Head of caudate nucleus (tissue), 42 donors: ENCODE measurements at regions not wholly inside any gene's neighbourhood (a gene's known extent, or its start where the extent isn't known, plus 50 kb on each side); places are given as distances from the start of the nearest gene placed in this dataset.

Experiments
- DNase-seq, 42 donors: peaks; one replicate each; pipeline versions ENCODE4 v3.0.0 to v3.0.0-alpha.2; 2020 to 2021; ENCODE audit warnings: mixed read lengths in 7 of 42
- intact Hi-C: fragments of 100-400 bp; cut with DNase I; formaldehyde crosslinking; loops from one replicate; pipeline ENCODE4 v1.15.0; 2022

DNA sequence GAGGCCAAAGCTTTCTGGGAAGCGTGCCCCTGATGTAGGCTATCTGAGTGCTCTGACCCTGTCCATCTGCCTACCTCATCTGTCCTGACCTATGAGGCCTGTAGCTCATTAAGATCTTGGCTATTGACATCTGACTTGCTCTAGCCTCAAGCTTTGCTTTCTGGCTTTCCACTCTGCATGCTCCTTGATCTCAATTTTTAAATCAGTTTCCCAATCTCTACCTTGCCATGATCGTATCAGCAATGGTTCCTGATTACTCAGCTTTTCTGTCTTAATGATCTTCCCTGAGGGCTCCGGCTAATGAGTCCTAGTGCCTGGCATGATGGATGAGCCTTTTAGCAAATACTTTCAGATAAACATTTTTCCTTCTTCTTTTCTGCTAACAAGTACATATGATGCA, 262.0 kb downstream of the NDFIP2 start:
- intact Hi-C loops = no loop called here
- no peak for DNase-seq

- intact Hi-C loops = no loop called here
- DNase-seq = no peak
These were observed 260.0 kb downstream of the NDFIP2 start for GRCh38 chr13:79740991-79741390.

GRCh38 chr13:79736356-79736755, 255.4 kb downstream of the NDFIP2 start:
- DNase-seq = no peak
- intact Hi-C loops = no loop called here

DNA sequence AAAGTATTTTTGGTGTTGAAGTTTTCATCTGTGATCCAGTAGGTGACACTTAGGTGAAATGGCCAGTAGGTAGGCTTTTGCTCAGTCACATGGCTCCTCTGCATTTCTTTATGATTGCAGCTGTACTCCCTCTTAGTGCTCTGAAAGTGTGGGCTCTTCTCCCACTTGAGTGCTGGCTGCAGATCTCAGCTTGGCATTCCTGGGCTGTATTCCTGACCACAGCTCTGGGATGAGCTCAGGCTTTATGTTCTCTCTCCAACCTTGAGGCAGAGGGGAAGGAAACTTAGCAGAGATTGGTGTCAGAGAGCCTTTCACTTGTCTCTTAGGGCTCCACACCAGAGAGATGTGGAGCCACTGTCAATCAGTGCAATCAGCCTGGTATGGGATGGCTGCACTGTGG, 254.3 kb downstream of the NDFIP2 start:
- DNase-seq = no peak
- intact Hi-C loops = no loop called here

- no peak for DNase-seq
These were observed 246.1 kb downstream of the NDFIP2 start for GRCh38 chr13:79727086-79727485.

DNA sequence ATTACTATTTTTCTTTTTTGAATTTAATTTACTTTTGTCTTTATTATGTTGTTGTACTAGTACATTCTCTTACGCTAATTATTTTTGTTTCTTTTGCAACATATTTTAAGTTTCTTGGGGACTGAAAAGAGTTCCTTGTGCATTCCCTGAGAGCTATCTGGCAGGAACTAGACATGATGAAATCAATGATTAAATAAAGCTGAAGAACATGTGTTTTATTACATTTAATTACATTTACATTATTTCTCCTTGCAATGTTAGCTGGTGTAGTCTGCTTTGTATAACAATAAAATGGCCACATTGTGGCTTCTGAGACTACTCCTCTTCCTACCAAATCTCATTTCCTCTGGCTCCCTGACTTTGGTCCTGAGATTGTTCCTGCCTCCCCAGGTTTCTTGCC, 244.9 kb downstream of the NDFIP2 start:
- no peak for DNase-seq
- intact Hi-C loops = no loop called here

More at GRCh38 chr13:79727086-79727485, 246.1 kb downstream of the NDFIP2 start:
- intact Hi-C loops = no loop called here

DNA sequence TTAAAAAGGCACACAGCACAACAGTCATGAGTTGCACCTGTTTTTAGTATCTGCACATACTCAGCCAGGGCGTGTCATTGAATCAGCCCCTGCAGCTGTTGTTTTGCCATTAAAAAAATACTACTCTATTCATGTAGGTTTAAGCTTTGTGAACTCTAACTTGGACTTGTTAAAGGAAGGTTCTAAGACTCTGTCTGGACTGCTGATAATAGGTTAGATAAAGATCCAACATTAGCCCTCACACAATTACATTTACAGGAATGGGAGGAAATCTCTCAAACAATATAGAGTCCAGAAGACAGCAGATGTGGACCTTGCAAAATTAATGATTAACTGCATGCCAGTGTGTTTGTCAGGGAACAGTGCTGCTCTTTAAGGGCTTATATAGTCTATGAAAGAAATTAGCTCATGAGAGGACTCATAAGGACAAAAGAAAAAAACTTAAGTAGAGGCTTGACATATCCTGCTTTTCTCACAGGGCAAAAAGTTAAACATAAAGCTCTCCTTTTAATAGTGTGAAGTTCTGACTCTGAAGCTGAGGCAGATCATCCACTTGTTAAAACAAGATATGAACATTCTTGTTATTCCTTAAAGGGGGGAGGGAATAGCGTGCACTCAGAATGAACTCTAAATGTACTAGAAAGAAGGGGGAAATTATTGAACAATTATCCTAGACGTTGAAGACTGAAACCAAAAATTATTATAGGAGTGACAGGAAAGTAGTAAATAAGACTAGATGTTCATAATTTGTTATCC, 243.6 kb downstream of the NDFIP2 start:
- DNase-seq = no peak
- intact Hi-C loops = no loop called here

GRCh38 chr13:79723519-79724024, 242.6 kb downstream of the NDFIP2 start:
- peak in 2 of 42 donors; percentile 1 to 11 for DNase-seq
- intact Hi-C loops = no loop called here

- intact Hi-C loops = no loop called here
- DNase-seq = peak in 23 of 42 donors; percentile 2 to 66 (median 17)
These were observed 242.0 kb downstream of the NDFIP2 start for GRCh38 chr13:79722885-79723445.

GRCh38 chr13:79716191-79716590, 235.2 kb downstream of the NDFIP2 start:
- intact Hi-C loops = no loop called here
- no peak for DNase-seq

- DNase-seq = no peak
- intact Hi-C loops = no loop called here
These were observed 230.7 kb downstream of the NDFIP2 start for GRCh38 chr13:79711631-79712030.

DNA sequence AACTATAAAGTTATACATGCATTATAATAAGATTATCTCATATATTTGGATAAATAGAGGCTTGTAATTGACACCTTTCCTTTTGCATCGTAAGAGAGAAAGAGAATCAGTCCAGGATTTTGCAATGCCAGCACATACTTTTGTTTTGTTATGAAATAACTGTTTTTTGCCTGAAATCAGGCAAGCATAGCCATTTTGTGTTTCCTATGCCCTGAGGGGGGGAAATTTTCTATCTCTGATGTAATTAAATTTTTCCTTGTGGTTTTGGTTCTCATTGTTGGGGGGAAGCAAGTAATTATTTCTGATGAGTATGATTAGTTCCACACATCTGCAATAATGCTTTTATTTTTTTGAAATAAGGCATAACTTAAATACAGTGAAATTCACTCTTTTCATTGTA, 229.4 kb downstream of the NDFIP2 start:
- DNase-seq = no peak
- intact Hi-C loops = no loop called here

DNA sequence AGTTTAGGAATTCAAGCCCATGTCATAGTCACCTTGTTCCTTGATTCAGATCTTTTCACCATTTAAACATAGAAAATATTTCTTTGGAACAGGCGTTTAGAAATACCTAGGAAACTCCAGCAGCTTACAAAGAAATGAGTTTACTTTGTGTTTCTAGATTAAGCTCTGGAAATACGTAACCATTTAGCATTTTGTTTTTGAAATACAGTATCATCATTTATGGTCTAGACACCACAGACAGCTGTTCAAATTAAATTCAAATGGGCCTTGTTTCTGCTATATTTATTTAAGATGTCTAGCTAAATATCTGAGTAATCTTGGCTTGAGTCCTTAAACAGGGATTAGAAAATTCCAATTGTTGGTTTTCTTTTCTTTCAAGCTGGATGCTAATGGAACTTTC, 228.5 kb downstream of the NDFIP2 start:
- DNase-seq = no peak
- intact Hi-C loops = no loop called here

DNA sequence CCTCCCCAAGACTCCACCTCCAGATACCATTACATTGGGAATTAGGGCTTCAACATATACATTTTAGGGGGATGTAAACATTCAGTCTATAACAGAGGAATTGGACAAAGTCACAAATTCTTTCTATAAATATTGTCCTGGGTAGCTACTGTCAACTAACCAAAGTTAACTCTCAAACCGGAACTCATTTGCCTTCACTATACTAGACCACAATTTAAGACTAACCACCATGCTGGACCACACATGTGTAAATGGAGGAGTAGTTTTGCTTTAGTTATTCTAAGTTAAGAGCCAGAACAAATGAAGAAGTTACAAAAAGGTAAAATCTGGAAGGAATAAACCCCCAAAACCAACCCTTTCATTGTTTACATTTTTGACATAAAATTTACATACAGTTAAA, 222.8 kb downstream of the NDFIP2 start:
- intact Hi-C loops = no loop called here
- no peak for DNase-seq

DNA sequence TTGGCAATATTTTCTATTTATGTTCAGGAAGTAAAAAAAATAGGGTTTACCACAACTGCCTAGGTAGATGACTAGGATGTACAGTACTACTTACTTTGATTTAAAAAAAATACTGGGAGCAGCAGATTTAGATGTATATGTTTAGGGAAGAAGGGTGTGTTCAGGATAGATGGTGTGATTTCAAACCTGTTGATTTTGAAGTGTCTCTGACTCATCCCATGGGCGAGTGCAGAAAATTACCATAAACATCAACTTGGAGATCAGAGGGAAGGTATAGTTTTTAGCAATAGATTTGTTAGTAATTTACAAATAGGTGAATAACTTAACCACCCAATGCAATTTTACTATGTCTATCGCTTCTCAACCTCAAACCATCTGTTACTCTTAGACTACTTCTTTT, 214.8 kb downstream of the NDFIP2 start:
- intact Hi-C loops = no loop called here
- no peak for DNase-seq

GRCh38 chr13:79692846-79693245, 211.9 kb downstream of the NDFIP2 start:
- intact Hi-C loops = no loop called here
- no peak for DNase-seq

DNA sequence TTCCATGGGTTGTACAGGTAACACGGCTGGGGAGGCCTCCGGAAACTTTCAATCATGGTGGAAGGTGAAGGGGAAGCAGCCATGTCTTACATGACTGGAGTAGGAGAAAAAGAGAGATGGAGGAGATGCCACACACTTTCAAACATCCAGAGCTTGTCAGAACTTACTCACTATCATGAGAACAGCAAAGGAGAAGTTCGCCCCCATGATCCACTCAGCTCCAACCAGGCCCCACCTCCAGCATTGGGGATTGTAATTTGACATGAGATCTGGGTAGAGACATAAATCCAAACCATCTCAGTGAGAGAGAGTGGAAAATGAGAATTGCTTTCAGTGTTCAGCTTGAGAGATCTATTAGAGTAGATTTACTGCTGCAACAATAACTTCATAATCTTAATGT, 210.9 kb downstream of the NDFIP2 start:
- no peak for DNase-seq
- intact Hi-C loops = no loop called here

GRCh38 chr13:79688741-79689140, 207.8 kb downstream of the NDFIP2 start:
- intact Hi-C loops = no loop called here
- DNase-seq = no peak

GRCh38 chr13:79686441-79686840, 205.5 kb downstream of the NDFIP2 start:
- no peak for DNase-seq
- intact Hi-C loops = no loop called here

DNA sequence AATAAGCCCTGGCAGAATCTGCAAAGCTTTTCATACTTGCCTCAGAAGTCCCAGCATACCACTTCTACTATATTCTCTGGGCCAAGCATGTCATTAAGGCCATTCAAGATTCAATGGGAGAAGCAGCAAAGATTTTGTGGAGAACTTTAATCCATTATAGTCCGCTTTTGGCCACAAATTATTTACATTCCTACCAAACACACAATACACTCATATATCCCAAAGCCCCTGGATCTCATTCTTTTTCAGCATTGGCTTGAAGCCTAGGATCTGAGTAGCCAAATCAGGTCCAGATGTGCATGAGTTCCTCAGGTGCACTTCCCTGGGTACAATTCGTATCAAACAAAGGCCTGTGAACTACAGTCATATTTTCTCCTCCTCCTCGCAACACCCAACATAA, 203.4 kb downstream of the NDFIP2 start:
- no peak for DNase-seq
- intact Hi-C loops = no loop called here

DNA sequence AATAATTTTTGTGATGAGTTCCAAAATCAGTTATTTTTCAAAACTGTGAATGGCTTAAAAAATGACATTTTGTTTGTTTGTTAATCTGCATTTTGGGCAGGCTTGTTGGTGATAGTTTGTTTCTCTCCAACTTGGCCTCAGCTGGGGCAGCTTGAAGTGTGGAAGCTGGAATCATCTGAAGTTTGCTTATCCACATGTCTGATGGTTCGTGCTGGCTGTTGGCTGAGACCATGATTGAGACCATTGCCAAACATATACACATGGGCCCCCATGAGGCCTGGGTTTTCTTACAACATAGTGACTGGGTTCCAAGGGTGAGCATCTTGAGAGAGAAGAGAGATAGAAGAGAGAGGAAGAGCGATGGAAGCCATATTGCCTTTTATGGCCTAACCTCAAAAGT, 201.2 kb downstream of the NDFIP2 start:
- DNase-seq = no peak
- intact Hi-C loops = no loop called here
